Endothelial cell of umbilical vein (primary cell): ENCODE measurements at regions not wholly inside any gene's neighbourhood (a gene's known extent, or its start where the extent isn't known, plus 50 kb on each side); places are given as distances from the start of the nearest gene placed in this dataset.

Source experiments
- BruUV-seq: library from RNA; stranded (reverse); fragments of 400-500 nt; replicated peaks from 2 replicates; lab custom pipeline; 2021; lab: Mats Ljungman, UMichigan
- CTCF ChIA-PET: fragments of 300-600, 350-600 bp; sonication (Branson Sonifier 250); formaldehyde crosslinking; loops from one replicate; lab custom pipeline; 2021; ENCODE audit warnings: antibody characterized with exemption, inconsistent platforms; lab: Charles Lee
- POLR2A ChIA-PET: fragments of 300-600, 350-600 bp; sonication (Branson Sonifier 250); formaldehyde crosslinking; loops from one replicate; lab custom pipeline; 2021; ENCODE audit warnings: antibody characterized with exemption, inconsistent platforms; lab: Charles Lee
- DNase-seq: peaks from one replicate; pipeline ENCODE4 v3.0.0-alpha.2; 2011; ENCODE audit warnings: low read depth, low spot score
- FAIRE-seq: peaks from 2 replicates; lab custom pipeline; 2011; peaks lifted over from hg19 to GRCh38; lab: Jason Lieb, UNC
- H2AFZ ChIP-seq: 2 replicates; pipeline ENCODE4 v1.6.0; 2012; ENCODE audit warnings: low read depth, low read length, control low read depth, inconsistent platforms
- H3K27ac ChIP-seq: 2 replicates; pipeline ENCODE4 v1.5.1; 2011; ENCODE audit warnings: low read depth, mild to moderate bottlenecking, control low read depth, low read length, moderate library complexity; ENCODE audit not compliant: insufficient read depth
- H3K27me3 ChIP-seq, 2 experiments: 2 replicates each; pipeline versions ENCODE4 v1.6.0 to v1.6.1; 2011; ENCODE audit warnings: low read length in 2 of 2, mixed read lengths in 1 of 2; ENCODE audit not compliant: control insufficient read depth in 2 of 2, insufficient read depth in 2 of 2
- H3K36me3 ChIP-seq, 2 experiments: 2 replicates in 1 of 2; 3 replicates in 1 of 2; pipeline ENCODE4 v1.5.1; 2011; ENCODE audit warnings: low read length in 2 of 2, mild to moderate bottlenecking in 1 of 2, moderate library complexity in 1 of 2; ENCODE audit not compliant: control insufficient read depth in 2 of 2, insufficient read depth in 2 of 2; ENCODE audit errors: extremely low read depth in 1 of 2
- H3K4me1 ChIP-seq: 3 replicates; pipeline ENCODE4 v1.5.1; 2011; ENCODE audit warnings: mild to moderate bottlenecking, low read length; ENCODE audit not compliant: control insufficient read depth, insufficient read depth; ENCODE audit errors: extremely low read depth
- H3K4me2 ChIP-seq: 2 replicates; pipeline ENCODE4 v1.6.1; 2011; ENCODE audit warnings: low read length, control low read depth, mixed read lengths; ENCODE audit not compliant: insufficient read depth
- H3K4me3 ChIP-seq, 3 experiments: fragments of 200-600 bp in 1 of 3; sonication (generic), shearing (Covaris generic) in 1 of 3; replicated peaks in 1 of 3; 2 replicates each; pipeline ENCODE4 v1.5.1; 2011 to 2016; ENCODE audit warnings: control low read depth in 3 of 3, low read length in 3 of 3, mild to moderate bottlenecking in 2 of 3, inconsistent platforms in 1 of 3, low read depth in 1 of 3, moderate library complexity in 1 of 3; ENCODE audit not compliant: insufficient read depth in 1 of 3
- H3K79me2 ChIP-seq: 2 replicates; pipeline ENCODE4 v1.6.0; 2012; ENCODE audit warnings: low read length, inconsistent platforms; ENCODE audit not compliant: control insufficient read depth, insufficient read depth
- H3K9ac ChIP-seq: replicated peaks from 2 replicates; pipeline ENCODE3; 2011; ENCODE audit warnings: low read length, control low read depth; ENCODE audit not compliant: insufficient read depth; ENCODE audit errors: extremely low read depth
- H3K9me1 ChIP-seq: replicated peaks from 3 replicates; pipeline ENCODE4 v1.6.0; 2011; ENCODE audit warnings: mild to moderate bottlenecking, low read length; ENCODE audit not compliant: control insufficient read depth, insufficient read depth; ENCODE audit errors: extremely low read depth
- H3K9me3 ChIP-seq: replicated peaks from 2 replicates; pipeline ENCODE4 v1.5.1; 2012; ENCODE audit warnings: low read length, inconsistent platforms; ENCODE audit not compliant: control insufficient read depth, insufficient read depth
- H4K20me1 ChIP-seq: replicated peaks from 2 replicates; pipeline ENCODE3; 2011; ENCODE audit warnings: mild to moderate bottlenecking, low read length; ENCODE audit not compliant: control insufficient read depth, insufficient read depth; ENCODE audit errors: extremely low read depth
- EZH2 ChIP-seq: IDR thresholded peaks from 2 replicates; pipeline ENCODE4 v1.6.1; 2012; ENCODE audit warnings: borderline replicate concordance, low read depth, mild to moderate bottlenecking, moderate library complexity, low read length, inconsistent platforms; ENCODE audit not compliant: severe bottlenecking
- FOS ChIP-seq: IDR thresholded peaks from 2 replicates; pipeline ENCODE4 v1.6.1; 2011; ENCODE audit warnings: mild to moderate bottlenecking, low read length, moderate library complexity, borderline replicate concordance; ENCODE audit not compliant: insufficient read depth
- GATA2 ChIP-seq: IDR thresholded peaks from 2 replicates; pipeline ENCODE4 v1.7.0; 2011; ENCODE audit warnings: low read depth, mild to moderate bottlenecking, moderate library complexity, mixed read lengths, low read length; ENCODE audit not compliant: insufficient read length, insufficient read depth
- JUN ChIP-seq: IDR thresholded peaks from 2 replicates; pipeline ENCODE4 v1.6.1; 2011; ENCODE audit warnings: borderline replicate concordance, low read depth; ENCODE audit not compliant: insufficient read length, insufficient read depth
- MYC ChIP-seq: IDR thresholded peaks from one replicate; pipeline ENCODE4 v1.6.1; 2011; ENCODE audit warnings: mild to moderate bottlenecking, low read depth, low read length
- POLR2A ChIP-seq: IDR thresholded peaks from 2 replicates; pipeline ENCODE4 v1.6.1; 2012; ENCODE audit warnings: low read depth, mild to moderate bottlenecking, control low read depth, low read length
- POLR2AphosphoS5 ChIP-seq: IDR thresholded peaks from 2 replicates; pipeline ENCODE4 v1.6.1; 2012; ENCODE audit warnings: low read depth, mild to moderate bottlenecking, control low read depth, low read length, moderate library complexity; ENCODE audit not compliant: insufficient read depth
- dilution Hi-C: fragments of 300-500 bp; cut with MboI; formaldehyde crosslinking; loops from one replicate; pipeline ENCODE4 v1.15.0; 2019; ENCODE audit warnings: low sequenced_read_pairs; ENCODE audit not compliant: extremely low pct_ligation_motif_present
- intact Hi-C: fragments of 100-400 bp; cut with micrococcal nuclease; formaldehyde crosslinking; loops from one replicate; pipeline ENCODE4 v1.10.0; 2022
- TF ChIP-seq, protein P1 (sequence below), 2 donors: IDR thresholded peaks; 1 replicate in 1 of 2; 2 replicates in 1 of 2; pipeline ENCODE4 v1.5.1; 2011; ENCODE audit warnings: low read length in 2 of 2, mild to moderate bottlenecking in 2 of 2, moderate library complexity in 2 of 2, control low read depth in 1 of 2, inconsistent platforms in 1 of 2, low read depth in 1 of 2; ENCODE audit not compliant: insufficient read depth in 1 of 2; ENCODE audit errors: extremely low read depth in 1 of 2
- TF ChIP-seq, protein P2 (sequence below): IDR thresholded peaks from 2 replicates; pipeline ENCODE4 v1.6.1; 2011; ENCODE audit not compliant: insufficient read depth, insufficient read length

DNA sequence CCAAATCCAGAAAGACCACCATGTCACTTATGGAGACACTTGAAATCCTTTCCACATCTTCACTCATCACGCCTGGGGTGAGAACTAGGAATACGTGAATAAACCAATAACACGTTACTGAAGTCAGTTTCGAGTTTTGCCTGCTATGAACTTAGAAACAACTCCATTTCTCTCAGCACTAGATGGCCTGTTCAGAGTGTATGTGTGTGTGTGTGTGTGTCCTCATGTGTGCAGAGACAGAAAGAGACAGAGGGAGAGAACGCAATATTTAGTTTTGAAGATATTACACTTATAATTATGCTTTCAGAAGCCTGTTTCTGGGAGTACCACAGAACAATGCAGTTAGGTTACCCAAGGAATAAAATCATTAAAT lies 81.2 kb upstream of the CCN6 start:
- ChIA-PET CTCF (interaction anchor here (0.6 to 1.6 kb wide), 5 partner anchors 10 to 101 kb away, joined by 3 to 7 read pairs (median 3); partner anchors contain the start of gene FYN), POLR2A (no interaction called here)
- no peaks in the 10 kb centered on the region for H3K9me3 ChIP-seq
- H3K4me3 ChIP-seq: no peak overlapping the region
- dilution Hi-C loops: no loop called here
- DNase-seq (no peak), FAIRE-seq (no peak)
- peak overlapping the region; percentile 87 for H2AFZ ChIP-seq
- peak overlapping the region; percentile 88 for H3K9ac ChIP-seq
- H3K27ac ChIP-seq: peak overlapping the region; percentile 93
- H3K9me1 ChIP-seq: no peaks in the 10 kb centered on the region
- H4K20me1 ChIP-seq: no peaks in the 10 kb centered on the region
- H3K79me2 ChIP-seq: no peaks in the 10 kb centered on the region
- no peaks in the 10 kb centered on the region for H3K36me3 ChIP-seq
- H3K4me1 ChIP-seq: peaks cover 24% of the 10 kb centered on the region
- intact Hi-C loops: loop anchor here (2.0 kb wide), 1 partner anchor 100 kb away; the partner anchor contains the start of gene FYN
- BruUV-seq: no TSS peak
- TF ChIP-seq POLR2AphosphoS5 (no peak), POLR2A (no peak), MYC (no peak), EZH2 (no peak), JUN (no peak), FOS (no peak), GATA2 (no peak)
- TF ChIP-seq, protein P1, sequence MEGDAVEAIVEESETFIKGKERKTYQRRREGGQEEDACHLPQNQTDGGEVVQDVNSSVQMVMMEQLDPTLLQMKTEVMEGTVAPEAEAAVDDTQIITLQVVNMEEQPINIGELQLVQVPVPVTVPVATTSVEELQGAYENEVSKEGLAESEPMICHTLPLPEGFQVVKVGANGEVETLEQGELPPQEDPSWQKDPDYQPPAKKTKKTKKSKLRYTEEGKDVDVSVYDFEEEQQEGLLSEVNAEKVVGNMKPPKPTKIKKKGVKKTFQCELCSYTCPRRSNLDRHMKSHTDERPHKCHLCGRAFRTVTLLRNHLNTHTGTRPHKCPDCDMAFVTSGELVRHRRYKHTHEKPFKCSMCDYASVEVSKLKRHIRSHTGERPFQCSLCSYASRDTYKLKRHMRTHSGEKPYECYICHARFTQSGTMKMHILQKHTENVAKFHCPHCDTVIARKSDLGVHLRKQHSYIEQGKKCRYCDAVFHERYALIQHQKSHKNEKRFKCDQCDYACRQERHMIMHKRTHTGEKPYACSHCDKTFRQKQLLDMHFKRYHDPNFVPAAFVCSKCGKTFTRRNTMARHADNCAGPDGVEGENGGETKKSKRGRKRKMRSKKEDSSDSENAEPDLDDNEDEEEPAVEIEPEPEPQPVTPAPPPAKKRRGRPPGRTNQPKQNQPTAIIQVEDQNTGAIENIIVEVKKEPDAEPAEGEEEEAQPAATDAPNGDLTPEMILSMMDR (IDR thresholded peaks at IDR 0.05; ENCODE audit: extremely low read depth in 1 of 2, insufficient read depth in 1 of 2, low read depth in 1 of 2, low read length in 2 of 2): no peak
- TF ChIP-seq, protein P2, sequence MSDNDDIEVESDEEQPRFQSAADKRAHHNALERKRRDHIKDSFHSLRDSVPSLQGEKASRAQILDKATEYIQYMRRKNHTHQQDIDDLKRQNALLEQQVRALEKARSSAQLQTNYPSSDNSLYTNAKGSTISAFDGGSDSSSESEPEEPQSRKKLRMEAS: no peak
- no peaks in the 10 kb centered on the region for H3K27me3 ChIP-seq
- H3K4me2 ChIP-seq: peak overlapping the region; percentile 68
